GM10248 (cell line): ENCODE measurements at regions not wholly inside any gene's neighbourhood (a gene's known extent, or its start where the extent isn't known, plus 50 kb on each side); places are given as distances from the start of the nearest gene placed in this dataset.

Source experiments
- CTCF ChIA-PET: fragments of 300-600 bp; sonication (Branson Sonifier 250); formaldehyde crosslinking; extraction: SDS; loops from one replicate; lab custom pipeline; 2021; ENCODE audit warnings: antibody characterized with exemption; lab: Yijun Ruan, JAX
- POLR2A ChIA-PET: fragments of 350-650 bp; sonication (Branson Sonifier 250); formaldehyde crosslinking; extraction: SDS; loops from one replicate; lab custom pipeline; 2020; ENCODE audit warnings: antibody characterized with exemption; lab: Yijun Ruan, JAX
- DNase-seq: peaks from one replicate; pipeline ENCODE4 v3.0.0; 2012; ENCODE audit errors: extremely low spot score
- TF ChIP-seq, protein P1 (sequence below): IDR thresholded peaks from 2 replicates; pipeline ENCODE4 v1.5.1; 2012; ENCODE audit warnings: mild to moderate bottlenecking, low read depth; ENCODE audit errors: extremely low read depth, missing control alignments, control extremely low read depth

GRCh38 chr18:39403121-39403520 lies 1837.5 kb upstream of the CELF4 start:
- ChIA-PET CTCF (interaction anchor here (1.3 kb wide), 1 partner anchor 14 kb away, joined by 3 read pairs; no protein-coding TSS in a partner anchor), POLR2A (no interaction called here)
- TF ChIP-seq, protein P1, sequence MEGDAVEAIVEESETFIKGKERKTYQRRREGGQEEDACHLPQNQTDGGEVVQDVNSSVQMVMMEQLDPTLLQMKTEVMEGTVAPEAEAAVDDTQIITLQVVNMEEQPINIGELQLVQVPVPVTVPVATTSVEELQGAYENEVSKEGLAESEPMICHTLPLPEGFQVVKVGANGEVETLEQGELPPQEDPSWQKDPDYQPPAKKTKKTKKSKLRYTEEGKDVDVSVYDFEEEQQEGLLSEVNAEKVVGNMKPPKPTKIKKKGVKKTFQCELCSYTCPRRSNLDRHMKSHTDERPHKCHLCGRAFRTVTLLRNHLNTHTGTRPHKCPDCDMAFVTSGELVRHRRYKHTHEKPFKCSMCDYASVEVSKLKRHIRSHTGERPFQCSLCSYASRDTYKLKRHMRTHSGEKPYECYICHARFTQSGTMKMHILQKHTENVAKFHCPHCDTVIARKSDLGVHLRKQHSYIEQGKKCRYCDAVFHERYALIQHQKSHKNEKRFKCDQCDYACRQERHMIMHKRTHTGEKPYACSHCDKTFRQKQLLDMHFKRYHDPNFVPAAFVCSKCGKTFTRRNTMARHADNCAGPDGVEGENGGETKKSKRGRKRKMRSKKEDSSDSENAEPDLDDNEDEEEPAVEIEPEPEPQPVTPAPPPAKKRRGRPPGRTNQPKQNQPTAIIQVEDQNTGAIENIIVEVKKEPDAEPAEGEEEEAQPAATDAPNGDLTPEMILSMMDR: no peak
- no peak for DNase-seq

- ChIA-PET CTCF (no interaction called here), POLR2A (no interaction called here)
- DNase-seq: no peak
- TF ChIP-seq, protein P1: no peak
Observed at GRCh38 chr18:39399662-39400061, 1834.1 kb upstream of the CELF4 start.

GRCh38 chr18:39396168-39396567 lies 1830.6 kb upstream of the CELF4 start:
- ChIA-PET CTCF (no interaction called here), POLR2A (no interaction called here)
- no peak for DNase-seq
- TF ChIP-seq, protein P1: no peak

DNA sequence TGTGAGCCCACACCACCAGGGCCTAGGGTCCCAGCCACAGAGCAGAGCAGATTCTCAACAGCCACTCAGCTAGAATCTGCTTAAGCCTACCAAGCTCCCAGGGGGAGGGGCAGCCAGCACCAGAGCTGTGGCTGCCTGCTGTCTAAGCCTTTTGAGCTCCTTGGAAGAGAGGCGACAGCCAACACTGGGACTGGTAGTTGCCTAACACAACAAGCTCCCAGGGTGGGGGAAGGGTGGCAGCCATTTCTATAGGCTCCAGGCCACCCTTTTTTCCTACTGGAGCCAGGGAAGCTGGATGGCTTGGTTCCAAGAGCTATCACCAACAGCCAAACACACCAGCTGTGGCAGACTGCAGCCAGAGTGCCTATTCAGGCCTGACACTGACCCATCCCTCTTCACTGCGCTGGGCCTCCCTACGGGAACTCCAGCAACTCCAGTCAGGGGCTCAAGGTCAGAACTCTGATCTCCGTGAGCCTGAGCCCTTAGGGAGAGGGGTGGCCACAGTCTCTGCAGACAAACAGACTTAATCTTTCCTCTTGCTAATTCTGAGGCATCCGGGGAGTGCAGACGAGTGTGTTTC lies 1824.3 kb upstream of the CELF4 start:
- POLR2A ChIA-PET: no interaction called here

DNA sequence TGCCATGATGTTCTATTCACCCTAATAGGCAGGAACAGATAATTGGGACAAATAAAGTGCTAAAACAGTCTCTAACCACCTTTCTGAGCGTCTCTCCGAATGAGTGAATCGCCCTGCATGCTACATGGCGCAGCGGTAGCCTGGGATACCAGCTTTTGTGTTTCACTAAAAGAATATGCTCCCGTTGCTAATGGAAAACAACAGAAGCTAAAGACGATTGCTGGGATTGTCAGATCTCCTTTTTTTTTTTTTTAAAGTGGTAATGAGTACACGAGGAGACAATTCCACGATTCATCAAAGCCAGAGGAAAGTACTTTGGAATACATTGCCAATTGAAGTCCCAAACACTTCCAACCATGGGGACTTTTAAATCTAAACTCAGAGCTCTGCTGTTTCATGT lies 1815.3 kb upstream of the CELF4 start:
- DNase-seq: no peak
- ChIA-PET POLR2A (no interaction called here), CTCF (no interaction called here)
- TF ChIP-seq, protein P1: no peak

More for the DNA sequence above, 1824.3 kb upstream of the CELF4 start:
- TF ChIP-seq, protein P1: no peak
- no peak for DNase-seq
- CTCF ChIA-PET: no interaction called here

GRCh38 chr18:39380186-39380725 lies 1814.7 kb upstream of the CELF4 start:
- ChIA-PET CTCF (no interaction called here), POLR2A (no interaction called here)
- TF ChIP-seq, protein P1: no peak
- no peak for DNase-seq
